OCI-LY3 (cell line): ENCODE measurements at regions not wholly inside any gene's neighbourhood (a gene's known extent, or its start where the extent isn't known, plus 50 kb on each side); places are given as distances from the start of the nearest gene placed in this dataset.

ENCODE experiments used
- H2AFZ ChIP-seq: fragments of 200-600, 300-600 bp; shearing (Covaris generic); 2 replicates; pipeline ENCODE4 v1.6.0; 2014; ENCODE audit warnings: antibody characterized with exemption, low read depth, low read length
- H3K27ac ChIP-seq: fragments of 200-600, 300-600 bp; sonication (generic); 2 replicates; pipeline ENCODE4 v1.5.1; 2014; ENCODE audit warnings: mild to moderate bottlenecking, low read length, moderate library complexity, mixed read lengths
- H3K27me3 ChIP-seq: fragments of 200-600, 300-600 bp; sonication (generic); 2 replicates; pipeline ENCODE4 v1.6.1; 2014; ENCODE audit warnings: low read depth, low read length, mixed read lengths
- H3K36me3 ChIP-seq: fragments of 200-600, 300-600 bp; sonication (generic); replicated peaks from 2 replicates; pipeline ENCODE3; 2014; ENCODE audit warnings: low read depth, low read length, mixed read lengths
- H3K4me1 ChIP-seq: fragments of 300-600, 200-600 bp; sonication (generic); 2 replicates; pipeline ENCODE4 v1.6.1; 2014; ENCODE audit warnings: low read length, mixed read lengths
- H3K4me2 ChIP-seq: fragments of 200-600, 300-600 bp; sonication (generic); 2 replicates; pipeline ENCODE4 v1.6.1; 2014; ENCODE audit warnings: low read length, mixed read lengths
- H3K4me3 ChIP-seq: fragments of 300-600, 200-600 bp; sonication (generic); 2 replicates; pipeline ENCODE4 v1.5.1; 2014; ENCODE audit warnings: antibody characterized with exemption, mild to moderate bottlenecking, low read length, moderate library complexity
- H3K79me2 ChIP-seq: fragments of 300-600, 200-600 bp; shearing (Covaris generic); 2 replicates; pipeline ENCODE4 v1.6.1; 2014; ENCODE audit warnings: mild to moderate bottlenecking, low read length, mixed read lengths
- H3K9ac ChIP-seq: fragments of 300-600, 200-600 bp; shearing (Covaris generic); 2 replicates; pipeline ENCODE4 v1.6.0; 2014; ENCODE audit warnings: mild to moderate bottlenecking, low read length, moderate library complexity
- H3K9me3 ChIP-seq: fragments of 200-600, 300-600 bp; shearing (Covaris generic); 2 replicates; pipeline ENCODE4 v1.6.1; 2014; ENCODE audit warnings: low read length, mixed read lengths; ENCODE audit not compliant: insufficient read depth
- H4K20me1 ChIP-seq: fragments of 200-600, 300-600 bp; sonication (generic); 2 replicates; pipeline ENCODE4 v1.6.1; 2016; ENCODE audit warnings: low read length, mixed read lengths; ENCODE audit not compliant: insufficient read depth
- EZH2phosphoT487 ChIP-seq: fragments of 200-600 bp; shearing (Covaris generic); IDR thresholded peaks from 2 replicates; pipeline ENCODE4 v1.6.1; 2018; ENCODE audit warnings: antibody characterized with exemption, mixed run types, low read depth
- TF ChIP-seq, protein P1 (sequence below): fragments of 200-600, 300-600 bp; sonication (generic); IDR thresholded peaks from 2 replicates; pipeline ENCODE4 v1.5.1; 2014; ENCODE audit warnings: antibody characterized with exemption, low read length, low read depth

DNA sequence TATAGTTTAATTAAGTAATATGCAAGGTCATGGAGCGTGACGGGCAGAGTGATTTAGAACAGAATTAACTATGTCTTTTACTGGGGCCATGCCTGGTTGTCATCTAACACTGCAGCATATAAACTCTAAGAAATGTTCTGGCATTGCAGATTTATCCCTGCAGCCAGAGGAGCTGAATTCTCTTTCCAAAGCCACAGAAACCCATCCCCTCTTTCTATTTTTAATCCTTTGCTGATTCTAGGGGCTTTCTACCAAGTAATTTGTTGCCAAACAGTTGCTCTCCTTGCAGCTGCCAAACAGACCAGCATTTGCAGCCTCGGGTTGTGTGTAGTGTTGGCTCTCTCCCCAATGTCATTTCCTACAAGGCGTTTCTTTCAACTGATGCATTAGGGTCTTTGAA, 243.2 kb upstream of the MON1B start:
- peaks cover 11% of the 10 kb centered on the region; the same call in 1 of the 2 replicates for H3K9me3 ChIP-seq
- H4K20me1 ChIP-seq, result no peaks in the 10 kb centered on the region
- H3K36me3 ChIP-seq, result peaks cover 21% of the 10 kb centered on the region
- no peak overlapping the region for H3K27ac ChIP-seq
- H3K27me3 ChIP-seq, result no peaks in the 10 kb centered on the region
- H2AFZ ChIP-seq, result no peak overlapping the region
- H3K79me2 ChIP-seq, result no peaks in the 10 kb centered on the region
- H3K4me1 ChIP-seq, result peaks cover 11% of the 10 kb centered on the region
- no peak overlapping the region for H3K4me3 ChIP-seq
- H3K9ac ChIP-seq, result no peak overlapping the region
- TF ChIP-seq EZH2phosphoT487, result no peak
- TF ChIP-seq, protein P1, sequence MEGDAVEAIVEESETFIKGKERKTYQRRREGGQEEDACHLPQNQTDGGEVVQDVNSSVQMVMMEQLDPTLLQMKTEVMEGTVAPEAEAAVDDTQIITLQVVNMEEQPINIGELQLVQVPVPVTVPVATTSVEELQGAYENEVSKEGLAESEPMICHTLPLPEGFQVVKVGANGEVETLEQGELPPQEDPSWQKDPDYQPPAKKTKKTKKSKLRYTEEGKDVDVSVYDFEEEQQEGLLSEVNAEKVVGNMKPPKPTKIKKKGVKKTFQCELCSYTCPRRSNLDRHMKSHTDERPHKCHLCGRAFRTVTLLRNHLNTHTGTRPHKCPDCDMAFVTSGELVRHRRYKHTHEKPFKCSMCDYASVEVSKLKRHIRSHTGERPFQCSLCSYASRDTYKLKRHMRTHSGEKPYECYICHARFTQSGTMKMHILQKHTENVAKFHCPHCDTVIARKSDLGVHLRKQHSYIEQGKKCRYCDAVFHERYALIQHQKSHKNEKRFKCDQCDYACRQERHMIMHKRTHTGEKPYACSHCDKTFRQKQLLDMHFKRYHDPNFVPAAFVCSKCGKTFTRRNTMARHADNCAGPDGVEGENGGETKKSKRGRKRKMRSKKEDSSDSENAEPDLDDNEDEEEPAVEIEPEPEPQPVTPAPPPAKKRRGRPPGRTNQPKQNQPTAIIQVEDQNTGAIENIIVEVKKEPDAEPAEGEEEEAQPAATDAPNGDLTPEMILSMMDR, result no peak
- no peak overlapping the region for H3K4me2 ChIP-seq

DNA sequence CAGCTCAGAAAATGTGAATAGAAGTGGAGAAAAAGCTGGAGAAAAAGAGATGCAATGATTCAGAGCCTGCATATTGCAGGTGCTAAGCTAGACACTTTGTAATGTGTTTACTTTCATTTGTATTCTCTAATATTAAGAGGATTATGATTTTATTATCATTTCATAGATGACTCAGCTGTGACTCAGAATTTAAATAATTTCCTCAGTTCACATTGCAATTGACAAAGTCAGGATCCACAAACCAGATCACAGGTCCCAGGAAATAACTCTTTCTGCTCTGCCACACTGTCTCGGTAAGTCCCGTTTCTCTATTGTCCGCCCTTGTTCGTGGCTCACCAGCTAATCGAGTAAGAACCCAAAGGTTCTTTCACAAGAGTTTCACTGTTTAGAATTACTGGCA, 235.4 kb upstream of the MON1B start:
- Histone ChIP-seq H2AFZ (no peak overlapping the region), H3K27ac (no peak overlapping the region), H3K4me3 (no peak overlapping the region), H3K36me3 (peaks cover 8% of the 10 kb centered on the region), H4K20me1 (no peaks in the 10 kb centered on the region), H3K9me3 (no peaks in the 10 kb centered on the region), H3K27me3 (no peaks in the 10 kb centered on the region), H3K9ac (no peak overlapping the region), H3K79me2 (no peaks in the 10 kb centered on the region), H3K4me2 (no peak overlapping the region), H3K4me1 (no peaks in the 10 kb centered on the region)
- TF ChIP-seq, protein P1, result no peak
- TF ChIP-seq EZH2phosphoT487, result no peak

DNA sequence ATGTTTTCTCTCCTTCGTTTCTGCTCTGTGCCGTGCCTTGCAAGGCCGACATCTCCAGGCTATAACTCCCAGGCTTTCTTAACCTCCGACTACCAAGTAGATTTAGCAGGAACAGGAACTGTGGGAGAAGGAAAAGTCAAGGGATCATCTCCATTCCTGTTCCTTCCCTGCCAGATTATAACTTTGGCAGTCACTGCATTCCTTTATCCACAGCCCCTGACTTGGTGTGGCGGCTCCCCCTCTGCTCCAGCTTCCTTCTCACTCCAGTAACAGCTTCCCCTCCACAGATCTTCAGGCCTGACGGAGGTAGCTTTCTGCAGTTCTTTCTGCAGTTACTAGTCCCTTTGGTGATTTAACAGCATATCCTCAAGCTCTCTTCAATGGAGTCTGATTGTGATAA, 234.6 kb upstream of the MON1B start:
- Histone ChIP-seq H3K9me3 (no peaks in the 10 kb centered on the region), H3K79me2 (no peaks in the 10 kb centered on the region), H3K9ac (no peak overlapping the region), H3K27ac (no peak overlapping the region), H4K20me1 (no peaks in the 10 kb centered on the region), H2AFZ (no peak overlapping the region), H3K4me2 (no peak overlapping the region), H3K36me3 (peaks cover 8% of the 10 kb centered on the region), H3K4me1 (no peaks in the 10 kb centered on the region), H3K27me3 (0 out of 2 replicates have a peak, but pooled peaks cover under 1% of the 10 kb centered on the region), H3K4me3 (no peak overlapping the region)
- no peak for TF ChIP-seq EZH2phosphoT487
- TF ChIP-seq, protein P1, result no peak

DNA sequence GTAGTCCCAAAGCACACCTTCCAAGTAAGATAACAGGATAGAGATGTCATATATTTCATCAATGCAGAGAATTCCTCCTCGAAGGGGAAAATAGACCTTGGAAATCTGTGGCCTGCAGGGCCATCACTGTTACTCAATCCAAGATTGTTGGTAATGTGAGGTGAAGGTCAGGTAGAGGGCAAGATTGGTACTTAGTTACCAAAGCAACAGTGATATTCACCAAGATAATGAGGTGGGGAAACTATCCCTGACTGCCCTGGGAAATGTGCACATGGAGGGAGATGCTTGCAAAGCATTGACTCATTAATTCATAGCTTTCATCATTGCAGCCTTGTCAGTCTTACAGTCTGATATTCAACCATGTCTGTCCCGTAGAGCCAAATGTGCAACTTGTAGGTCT, 234.1 kb upstream of the MON1B start:
- peaks cover 5% of the 10 kb centered on the region; the same call in 1 of the 2 replicates for H3K27me3 ChIP-seq
- TF ChIP-seq EZH2phosphoT487, result no peak
- TF ChIP-seq, protein P1, result no peak
- H3K27ac ChIP-seq, result no peak overlapping the region
- no peak overlapping the region for H3K9ac ChIP-seq
- H4K20me1 ChIP-seq, result 0 out of 2 replicates have a peak, but pooled peaks cover under 1% of the 10 kb centered on the region
- no peak overlapping the region for H2AFZ ChIP-seq
- H3K4me3 ChIP-seq, result no peak overlapping the region
- no peaks in the 10 kb centered on the region for H3K9me3 ChIP-seq
- H3K4me2 ChIP-seq, result no peak overlapping the region
- peaks cover 8% of the 10 kb centered on the region for H3K36me3 ChIP-seq
- H3K4me1 ChIP-seq, result no peaks in the 10 kb centered on the region
- H3K79me2 ChIP-seq, result no peaks in the 10 kb centered on the region
